HepG2 (cell line): ENCODE measurements at regions not wholly inside any gene's neighbourhood (a gene's known extent, or its start where the extent isn't known, plus 50 kb on each side); places are given as distances from the start of the nearest gene placed in this dataset.

ENCODE experiments used
- ATAC-seq: fragments of 200-7000 bp; cut with Tn5 transposase; 3 replicates; pipeline ENCODE4 v1.9.1; 2020; ENCODE audit warnings: mild to moderate bottlenecking, moderate library complexity
- BruUV-seq: library from RNA; stranded (reverse); fragments of 400-500 nt; replicated peaks from 2 replicates; lab custom pipeline; 2021; lab: Mats Ljungman, UMichigan
- CTCF ChIA-PET: fragments of 300-600 bp; formaldehyde crosslinking; extraction: SDS; loops from one replicate; lab custom pipeline; 2021; ENCODE audit warnings: low total read pairs, inconsistent platforms, low intra/inter-chr PET ratio; lab: Yijun Ruan, JAX
- POLR2A ChIA-PET: fragments of 350-600 bp; sonication (Branson Sonifier 250); formaldehyde crosslinking; loops from one replicate; lab custom pipeline; 2020; ENCODE audit warnings: antibody characterized with exemption, inconsistent platforms; lab: Yijun Ruan, JAX
- DNase-seq: peaks from one replicate; pipeline ENCODE4 v3.0.0-alpha.2; 2015; ENCODE audit warnings: low spot score
- FAIRE-seq: peaks from 3 replicates; lab custom pipeline; 2011; peaks lifted over from hg19 to GRCh38; lab: Jason Lieb, UNC
- H2AFZ ChIP-seq: one replicate; pipeline ENCODE4 v1.6.1; 2011; ENCODE audit warnings: low read length, inconsistent platforms
- H3K27ac ChIP-seq: fragments of 300-600 bp; 3 replicates; pipeline ENCODE4 v1.8.0; 2011; ENCODE audit warnings: mixed run types, mild to moderate bottlenecking, mixed read lengths, low read length, inconsistent platforms; ENCODE audit not compliant: insufficient read depth; ENCODE audit errors: extremely low read length
- H3K27me3 ChIP-seq, 2 experiments: fragments of 200-600 bp in 1 of 2; 2 replicates in 1 of 2; 3 replicates in 1 of 2; pipeline versions ENCODE4 v1.6.0 to v1.8.0; 2011; ENCODE audit warnings: low read length in 2 of 2, mild to moderate bottlenecking in 2 of 2, moderate library complexity in 2 of 2, inconsistent platforms in 1 of 2; ENCODE audit not compliant: insufficient read depth in 2 of 2, control insufficient read depth in 1 of 2
- H3K36me3 ChIP-seq, 2 experiments: fragments of 200-600 bp in 1 of 2; replicated peaks in 1 of 2; 2 replicates in 1 of 2; 3 replicates in 1 of 2; pipeline versions ENCODE4 v1.5.1 to v1.8.0; 2011; ENCODE audit warnings: low read length in 2 of 2, inconsistent platforms in 1 of 2; ENCODE audit not compliant: insufficient read depth in 2 of 2, control insufficient read depth in 1 of 2
- H3K4me1 ChIP-seq: 2 replicates; pipeline ENCODE4 v1.5.1; 2012; ENCODE audit warnings: low read length, inconsistent platforms; ENCODE audit not compliant: insufficient read depth
- H3K4me2 ChIP-seq: 2 replicates; pipeline ENCODE4 v1.6.0; 2011; ENCODE audit warnings: low read depth, low read length, inconsistent platforms
- H3K4me3 ChIP-seq, 3 experiments: fragments of 200-600 bp in 1 of 3; sonication (generic), shearing (Covaris generic) in 1 of 3; replicated peaks in 1 of 3; 2 replicates each; pipeline ENCODE4 v1.5.1; 2011 to 2016; ENCODE audit warnings: low read length in 3 of 3, inconsistent platforms in 2 of 3, low read depth in 2 of 3, mild to moderate bottlenecking in 2 of 3, control low read depth in 1 of 3, mixed read lengths in 1 of 3; ENCODE audit not compliant: insufficient read depth in 1 of 3
- H3K79me2 ChIP-seq: one replicate; pipeline ENCODE4 v1.6.1; 2011; ENCODE audit warnings: low read length, inconsistent platforms; ENCODE audit not compliant: insufficient read depth
- H3K9ac ChIP-seq: 2 replicates; pipeline ENCODE4 v1.6.0; 2011; ENCODE audit warnings: mild to moderate bottlenecking, low read depth, low read length, inconsistent platforms; ENCODE audit not compliant: insufficient read depth
- H3K9me3 ChIP-seq: 2 replicates; pipeline ENCODE4 v1.5.1; 2012; ENCODE audit warnings: mild to moderate bottlenecking, low read length
- H4K20me1 ChIP-seq: 2 replicates; pipeline ENCODE4 v1.6.0; 2011; ENCODE audit warnings: inconsistent platforms, mild to moderate bottlenecking, low read length, moderate library complexity; ENCODE audit not compliant: insufficient read depth
- KDM5A ChIP-seq: fragments of 200-600 bp; sonication (generic); IDR thresholded peaks from 2 replicates; pipeline ENCODE4 v1.7.0; 2018; ENCODE audit warnings: antibody characterized with exemption, mild to moderate bottlenecking, low read length, borderline replicate concordance
- MAFG ChIP-seq: sonication (generic); formaldehyde crosslinking; IDR thresholded peaks from 2 replicates; pipeline ENCODE4 v1.5.1; 2020; ENCODE audit warnings: mild to moderate bottlenecking, missing genetic modification reagents
- NR3C1 ChIP-seq: sonication (generic); formaldehyde crosslinking; IDR thresholded peaks from 2 replicates; pipeline ENCODE4 v1.4.0; 2020; ENCODE audit warnings: missing genetic modification reagents
- PAWR ChIP-seq: sonication (generic); formaldehyde crosslinking; IDR thresholded peaks from 2 replicates; pipeline ENCODE4 v1.4.0; 2020; ENCODE audit warnings: missing genetic modification reagents, mild to moderate bottlenecking, borderline replicate concordance
- ZNF543 ChIP-seq: sonication (generic); formaldehyde crosslinking; IDR thresholded peaks from 2 replicates; pipeline ENCODE4 v1.4.0; 2020; ENCODE audit warnings: mild to moderate bottlenecking, missing genetic modification reagents
- ZNF552 ChIP-seq: sonication (generic); formaldehyde crosslinking; IDR thresholded peaks from 2 replicates; pipeline ENCODE4 v1.9.0; 2022; ENCODE audit warnings: missing genetic modification reagents, mild to moderate bottlenecking, borderline replicate concordance
- ZNF766 ChIP-seq: sonication (generic); formaldehyde crosslinking; IDR thresholded peaks from 2 replicates; pipeline ENCODE4 v1.5.0; 2020; ENCODE audit warnings: missing genetic modification reagents, borderline replicate concordance
- WGBS: methylation state at CpG from one replicate; pipeline ENCODE4 v1.1.6; 2017; ENCODE audit warnings: low lambda C conversion rate; 5-methylcytosine and 5-hydroxymethylcytosine counted together
- in situ Hi-C: cut with HindIII; loops from 2 replicates; pipeline ENCODE4 v1.10.0; 2017; ENCODE audit warnings: low pct_unique_long_range_greater_than_20kb; ENCODE audit not compliant: extremely low pct_ligation_motif_present
- intact Hi-C: fragments of 100-400 bp; cut with micrococcal nuclease; formaldehyde crosslinking; loops from one replicate; pipeline ENCODE4 v1.10.0; 2022; ENCODE audit not compliant: unreplicated experiment
- TF ChIP-seq, protein P1 (sequence below): sonication (generic); formaldehyde crosslinking; conservative IDR thresholded peaks from 2 replicates; pipeline ENCODE4 v1.8.0; 2022; ENCODE audit warnings: low read depth, missing genetic modification reagents
- TF ChIP-seq, protein P2 (sequence below): sonication (generic); formaldehyde crosslinking; conservative IDR thresholded peaks from 2 replicates; pipeline ENCODE4 v1.4.0; 2020; ENCODE audit warnings: missing genetic modification reagents
- TF ChIP-seq, protein P3 (sequence below): IDR thresholded peaks from 2 replicates; pipeline ENCODE4 v1.6.1; 2016; ENCODE audit warnings: missing compliant biosample characterization, missing genetic modification reagents, borderline replicate concordance
- TF ChIP-seq, protein P4 (sequence below): sonication (generic); formaldehyde crosslinking; IDR thresholded peaks from 2 replicates; pipeline ENCODE4 v1.4.0; 2020; ENCODE audit warnings: missing genetic modification reagents

- no peak for TF ChIP-seq NR3C1 (CRISPR knock-in tag)
- no peak for TF ChIP-seq ZNF766
- no peak for TF ChIP-seq MAFG (CRISPR knock-in tag)
- TF ChIP-seq ZNF543 (CRISPR knock-in tag), result no peak
- TF ChIP-seq KDM5A, result no peak
- TF ChIP-seq PAWR (CRISPR knock-in tag), result no peak
- TF ChIP-seq, protein P1, sequence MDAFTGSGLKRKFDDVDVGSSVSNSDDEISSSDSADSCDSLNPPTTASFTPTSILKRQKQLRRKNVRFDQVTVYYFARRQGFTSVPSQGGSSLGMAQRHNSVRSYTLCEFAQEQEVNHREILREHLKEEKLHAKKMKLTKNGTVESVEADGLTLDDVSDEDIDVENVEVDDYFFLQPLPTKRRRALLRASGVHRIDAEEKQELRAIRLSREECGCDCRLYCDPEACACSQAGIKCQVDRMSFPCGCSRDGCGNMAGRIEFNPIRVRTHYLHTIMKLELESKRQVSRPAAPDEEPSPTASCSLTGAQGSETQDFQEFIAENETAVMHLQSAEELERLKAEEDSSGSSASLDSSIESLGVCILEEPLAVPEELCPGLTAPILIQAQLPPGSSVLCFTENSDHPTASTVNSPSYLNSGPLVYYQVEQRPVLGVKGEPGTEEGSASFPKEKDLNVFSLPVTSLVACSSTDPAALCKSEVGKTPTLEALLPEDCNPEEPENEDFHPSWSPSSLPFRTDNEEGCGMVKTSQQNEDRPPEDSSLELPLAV (CRISPR knock-in tag), result no peak
- no peak for TF ChIP-seq ZNF552
- TF ChIP-seq, protein P2, sequence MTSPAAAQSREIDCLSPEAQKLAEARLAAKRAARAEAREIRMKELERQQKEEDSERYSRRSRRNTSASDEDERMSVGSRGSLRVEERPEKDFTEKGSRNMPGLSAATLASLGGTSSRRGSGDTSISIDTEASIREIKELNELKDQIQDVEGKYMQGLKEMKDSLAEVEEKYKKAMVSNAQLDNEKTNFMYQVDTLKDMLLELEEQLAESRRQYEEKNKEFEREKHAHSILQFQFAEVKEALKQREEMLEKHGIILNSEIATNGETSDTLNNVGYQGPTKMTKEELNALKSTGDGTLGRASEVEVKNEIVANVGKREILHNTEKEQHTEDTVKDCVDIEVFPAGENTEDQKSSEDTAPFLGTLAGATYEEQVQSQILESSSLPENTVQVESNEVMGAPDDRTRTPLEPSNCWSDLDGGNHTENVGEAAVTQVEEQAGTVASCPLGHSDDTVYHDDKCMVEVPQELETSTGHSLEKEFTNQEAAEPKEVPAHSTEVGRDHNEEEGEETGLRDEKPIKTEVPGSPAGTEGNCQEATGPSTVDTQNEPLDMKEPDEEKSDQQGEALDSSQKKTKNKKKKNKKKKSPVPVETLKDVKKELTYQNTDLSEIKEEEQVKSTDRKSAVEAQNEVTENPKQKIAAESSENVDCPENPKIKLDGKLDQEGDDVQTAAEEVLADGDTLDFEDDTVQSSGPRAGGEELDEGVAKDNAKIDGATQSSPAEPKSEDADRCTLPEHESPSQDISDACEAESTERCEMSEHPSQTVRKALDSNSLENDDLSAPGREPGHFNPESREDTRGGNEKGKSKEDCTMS (CRISPR knock-in tag), result no peak
These were observed 105.5 kb upstream of the SYT4 start (continued) for GRCh38 chr18:43382641-43383403.

DNA sequence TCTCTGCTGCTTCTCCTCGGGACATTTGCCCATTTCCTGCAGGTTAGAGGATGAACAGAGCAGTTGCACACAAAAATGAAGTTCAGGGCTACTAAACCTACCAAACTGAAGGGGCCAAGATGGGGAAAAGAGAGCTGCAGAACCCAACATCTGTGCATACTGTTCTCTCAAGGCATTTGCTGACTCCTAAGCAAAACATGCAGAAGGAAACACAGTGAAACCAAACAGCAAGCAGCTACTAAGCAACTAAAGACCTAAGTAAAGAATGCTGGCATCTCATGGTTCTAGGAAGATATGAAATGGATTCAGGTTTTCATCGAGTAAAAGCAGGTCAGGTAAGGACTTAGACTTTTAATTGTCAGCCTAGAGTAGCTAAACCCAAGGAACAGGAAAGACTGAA lies 111.9 kb upstream of the SYT4 start:
- Histone ChIP-seq H3K79me2 (no peaks in the 10 kb centered on the region), H3K4me3 (no peak overlapping the region), H3K4me2 (no peak overlapping the region), H4K20me1 (no peaks in the 10 kb centered on the region), H3K36me3 (no peaks in the 10 kb centered on the region), H3K9ac (no peak overlapping the region), H3K27ac (no peak overlapping the region), H3K27me3 (no peaks in the 10 kb centered on the region), H2AFZ (no peak overlapping the region), H3K4me1 (no peaks in the 10 kb centered on the region), H3K9me3 (no peaks in the 10 kb centered on the region)
- ATAC-seq (no peak), DNase-seq (no peak), FAIRE-seq (no peak)
- in situ Hi-C loops, result no loop called here
- WGBS, result 0% methylated on average over 2 of the region's 2 CpGs
- BruUV-seq, result no TSS peak
- POLR2A ChIA-PET, result no interaction called here
- intact Hi-C loops, result no loop called here
- CTCF ChIA-PET, result no interaction called here
- TF ChIP-seq, protein P3, sequence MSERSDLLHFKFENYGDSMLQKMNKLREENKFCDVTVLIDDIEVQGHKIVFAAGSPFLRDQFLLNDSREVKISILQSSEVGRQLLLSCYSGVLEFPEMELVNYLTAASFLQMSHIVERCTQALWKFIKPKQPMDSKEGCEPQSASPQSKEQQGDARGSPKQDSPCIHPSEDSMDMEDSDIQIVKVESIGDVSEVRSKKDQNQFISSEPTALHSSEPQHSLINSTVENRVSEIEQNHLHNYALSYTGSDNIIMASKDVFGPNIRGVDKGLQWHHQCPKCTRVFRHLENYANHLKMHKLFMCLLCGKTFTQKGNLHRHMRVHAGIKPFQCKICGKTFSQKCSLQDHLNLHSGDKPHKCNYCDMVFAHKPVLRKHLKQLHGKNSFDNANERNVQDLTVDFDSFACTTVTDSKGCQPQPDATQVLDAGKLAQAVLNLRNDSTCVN (CRISPR knock-in tag), result no peak
- no peak for TF ChIP-seq KDM5A
- TF ChIP-seq, protein P1 (CRISPR knock-in tag), result no peak
- TF ChIP-seq, protein P4, sequence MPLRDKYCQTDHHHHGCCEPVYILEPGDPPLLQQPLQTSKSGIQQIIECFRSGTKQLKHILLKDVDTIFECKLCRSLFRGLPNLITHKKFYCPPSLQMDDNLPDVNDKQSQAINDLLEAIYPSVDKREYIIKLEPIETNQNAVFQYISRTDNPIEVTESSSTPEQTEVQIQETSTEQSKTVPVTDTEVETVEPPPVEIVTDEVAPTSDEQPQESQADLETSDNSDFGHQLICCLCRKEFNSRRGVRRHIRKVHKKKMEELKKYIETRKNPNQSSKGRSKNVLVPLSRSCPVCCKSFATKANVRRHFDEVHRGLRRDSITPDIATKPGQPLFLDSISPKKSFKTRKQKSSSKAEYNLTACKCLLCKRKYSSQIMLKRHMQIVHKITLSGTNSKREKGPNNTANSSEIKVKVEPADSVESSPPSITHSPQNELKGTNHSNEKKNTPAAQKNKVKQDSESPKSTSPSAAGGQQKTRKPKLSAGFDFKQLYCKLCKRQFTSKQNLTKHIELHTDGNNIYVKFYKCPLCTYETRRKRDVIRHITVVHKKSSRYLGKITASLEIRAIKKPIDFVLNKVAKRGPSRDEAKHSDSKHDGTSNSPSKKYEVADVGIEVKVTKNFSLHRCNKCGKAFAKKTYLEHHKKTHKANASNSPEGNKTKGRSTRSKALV, result no peak
